ENCODE measurements at regions not wholly inside any gene's neighbourhood (a gene's known extent, or its start where the extent isn't known, plus 50 kb on each side); places are given as distances from the start of the nearest gene placed in this dataset.

DNA sequence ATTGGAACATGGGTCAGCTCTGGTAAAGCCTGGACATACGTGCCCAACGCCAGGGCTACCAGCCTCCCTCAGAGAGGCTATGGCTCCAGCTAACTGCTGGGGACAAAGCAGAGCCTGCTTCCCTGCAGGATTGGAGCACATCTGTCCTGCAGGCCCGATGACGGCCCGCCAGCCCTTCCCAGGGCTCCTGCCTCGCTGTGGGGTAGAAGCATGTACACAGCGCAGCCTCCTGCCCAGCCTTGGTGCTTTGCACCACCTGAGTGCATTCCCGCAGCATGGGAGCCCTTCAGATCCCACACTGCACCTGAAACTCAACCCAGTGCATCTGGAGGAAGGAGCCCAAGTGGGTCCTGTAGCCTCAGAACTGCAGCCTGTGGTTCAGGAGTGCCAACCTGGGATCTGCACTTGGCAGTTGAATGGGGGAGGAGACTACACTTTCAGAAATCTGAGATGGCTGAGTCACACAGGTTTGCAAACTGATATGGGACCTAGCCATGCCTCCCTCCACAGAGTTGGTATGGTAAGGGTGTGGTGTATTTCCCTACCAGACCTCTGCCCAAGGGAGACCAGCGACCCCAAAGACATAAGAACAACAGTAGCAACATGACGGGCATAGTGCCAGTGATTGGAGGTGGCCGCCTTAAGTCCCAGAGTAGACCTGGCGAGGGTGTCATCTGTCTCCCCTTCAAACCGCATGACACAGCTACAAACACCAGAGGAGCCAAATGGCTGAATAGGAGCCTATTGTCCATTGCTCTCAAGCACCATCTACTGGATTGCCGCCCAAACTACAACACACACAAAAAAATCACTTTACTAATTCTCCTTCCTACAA lies 273.9 kb upstream of the MIS18BP1 start:
- intact Hi-C loops (cut with micrococcal nuclease; ENCODE audit: unreplicated experiment) = loop anchor here (1.0 to 10.0 kb wide), 2 partner anchors 101 to 612 kb away; no protein-coding TSS in a partner anchor
- CTCF ChIA-PET = interaction anchor here (0.6 to 1.0 kb wide), 2 partner anchors 100 to 167 kb away, joined by 3 to 7 read pairs; no protein-coding TSS in a partner anchor
- peak; percentile 67 for DNase-seq (ENCODE audit: low spot score)

GRCh38 chr14:45519766-45520165 lies 266.8 kb upstream of the MIS18BP1 start:
- DNase-seq (ENCODE audit: low spot score) = no peak
- CTCF ChIA-PET = no interaction called here
- H3K4me3 ChIP-seq (ENCODE audit: low read depth, low read length, poor library complexity, severe bottlenecking) = no peak overlapping the region
- TF ChIP-seq, protein P1, sequence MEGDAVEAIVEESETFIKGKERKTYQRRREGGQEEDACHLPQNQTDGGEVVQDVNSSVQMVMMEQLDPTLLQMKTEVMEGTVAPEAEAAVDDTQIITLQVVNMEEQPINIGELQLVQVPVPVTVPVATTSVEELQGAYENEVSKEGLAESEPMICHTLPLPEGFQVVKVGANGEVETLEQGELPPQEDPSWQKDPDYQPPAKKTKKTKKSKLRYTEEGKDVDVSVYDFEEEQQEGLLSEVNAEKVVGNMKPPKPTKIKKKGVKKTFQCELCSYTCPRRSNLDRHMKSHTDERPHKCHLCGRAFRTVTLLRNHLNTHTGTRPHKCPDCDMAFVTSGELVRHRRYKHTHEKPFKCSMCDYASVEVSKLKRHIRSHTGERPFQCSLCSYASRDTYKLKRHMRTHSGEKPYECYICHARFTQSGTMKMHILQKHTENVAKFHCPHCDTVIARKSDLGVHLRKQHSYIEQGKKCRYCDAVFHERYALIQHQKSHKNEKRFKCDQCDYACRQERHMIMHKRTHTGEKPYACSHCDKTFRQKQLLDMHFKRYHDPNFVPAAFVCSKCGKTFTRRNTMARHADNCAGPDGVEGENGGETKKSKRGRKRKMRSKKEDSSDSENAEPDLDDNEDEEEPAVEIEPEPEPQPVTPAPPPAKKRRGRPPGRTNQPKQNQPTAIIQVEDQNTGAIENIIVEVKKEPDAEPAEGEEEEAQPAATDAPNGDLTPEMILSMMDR (conservative IDR thresholded peaks at IDR 0.05; ENCODE audit: low read depth, low read length) = no peak
- TF ChIP-seq EZH2 (IDR thresholded peaks at IDR 0.05; ENCODE audit: borderline replicate concordance, low read depth, low read length, poor library complexity, severe bottlenecking) = no peak
- H3K9me3 ChIP-seq (ENCODE audit: low read depth, low read length, poor library complexity, severe bottlenecking) = no peaks in the 10 kb centered on the region
- intact Hi-C loops (cut with micrococcal nuclease; ENCODE audit: unreplicated experiment) = loop anchor here (10.0 kb wide), 1 partner anchor 605 kb away; no protein-coding TSS in a partner anchor
- no TSS peak for BruUV-seq (replicated peaks)
- no peaks in the 10 kb centered on the region for H3K4me1 ChIP-seq (ENCODE audit: insufficient read depth, low read length, poor library complexity, severe bottlenecking)
- POLR2A ChIA-PET (ENCODE audit: low non-redundant PET) = no interaction called here
- no peaks in the 10 kb centered on the region for H3K36me3 ChIP-seq (ENCODE audit: insufficient read depth, low read length, poor library complexity, severe bottlenecking)
- no peak overlapping the region for H3K27ac ChIP-seq (ENCODE audit: low read depth, low read length, poor library complexity, severe bottlenecking)
- H3K27me3 ChIP-seq (replicated peaks; ENCODE audit: insufficient read depth, low read depth, low read length, poor library complexity) = no peaks in the 10 kb centered on the region

More for the DNA sequence above, 273.9 kb upstream of the MIS18BP1 start:
- POLR2A ChIA-PET (ENCODE audit: low non-redundant PET) = no interaction called here
- Histone ChIP-seq H3K4me1 (ENCODE audit: insufficient read depth, low read length, poor library complexity, severe bottlenecking) (no peaks in the 10 kb centered on the region), H3K27ac (ENCODE audit: low read depth, low read length, poor library complexity, severe bottlenecking) (no peak overlapping the region), H3K9me3 (ENCODE audit: low read depth, low read length, poor library complexity, severe bottlenecking) (no peaks in the 10 kb centered on the region), H3K27me3 (replicated peaks; ENCODE audit: insufficient read depth, low read depth, low read length, poor library complexity) (no peaks in the 10 kb centered on the region), H3K4me3 (ENCODE audit: low read depth, low read length, poor library complexity, severe bottlenecking) (no peak overlapping the region), H3K36me3 (ENCODE audit: insufficient read depth, low read length, poor library complexity, severe bottlenecking) (no peaks in the 10 kb centered on the region)
- no TSS peak for BruUV-seq (replicated peaks)
- no peak for TF ChIP-seq EZH2 (IDR thresholded peaks at IDR 0.05; ENCODE audit: borderline replicate concordance, low read depth, low read length, poor library complexity, severe bottlenecking)
- TF ChIP-seq, protein P1 (conservative IDR thresholded peaks at IDR 0.05; ENCODE audit: low read depth, low read length) = peak; percentile 77

DNA sequence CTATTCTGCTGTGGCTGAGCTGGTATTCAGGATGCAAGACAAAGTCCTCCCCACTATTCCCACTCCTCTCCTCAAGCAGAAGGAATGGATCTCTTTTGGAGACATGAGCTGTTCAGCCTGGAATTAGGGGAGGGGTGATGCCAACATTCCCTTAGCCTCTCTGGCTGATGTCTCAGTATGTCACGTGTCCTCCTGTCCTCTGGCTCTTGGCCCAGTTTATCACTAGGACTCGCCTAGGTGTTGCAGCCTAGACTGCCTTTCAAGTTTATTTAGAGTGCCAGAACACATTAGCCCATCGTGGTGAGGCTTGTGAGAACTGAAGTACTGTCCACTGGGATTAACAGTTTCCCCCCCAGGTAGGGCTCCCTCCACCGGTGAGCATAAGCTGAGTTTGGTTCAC lies 239.9 kb upstream of the MIS18BP1 start:
- no TSS peak for BruUV-seq (replicated peaks)

More for the DNA sequence above, 239.9 kb upstream of the MIS18BP1 start:
- H3K27me3 ChIP-seq (replicated peaks; ENCODE audit: insufficient read depth, low read depth, low read length, poor library complexity) = no peaks in the 10 kb centered on the region
- no peaks in the 10 kb centered on the region for H3K36me3 ChIP-seq (ENCODE audit: insufficient read depth, low read length, poor library complexity, severe bottlenecking)
- no peaks in the 10 kb centered on the region for H3K9me3 ChIP-seq (ENCODE audit: low read depth, low read length, poor library complexity, severe bottlenecking)
- intact Hi-C loops (cut with micrococcal nuclease; ENCODE audit: unreplicated experiment) = no loop called here
- ChIA-PET POLR2A (ENCODE audit: low non-redundant PET) (no interaction called here), CTCF (no interaction called here)
- no peak for DNase-seq (ENCODE audit: low spot score)
- H3K4me3 ChIP-seq (ENCODE audit: low read depth, low read length, poor library complexity, severe bottlenecking) = no peak overlapping the region
- no peaks in the 10 kb centered on the region for H3K4me1 ChIP-seq (ENCODE audit: insufficient read depth, low read length, poor library complexity, severe bottlenecking)
- H3K27ac ChIP-seq (ENCODE audit: low read depth, low read length, poor library complexity, severe bottlenecking) = no peak overlapping the region
- TF ChIP-seq EZH2 (IDR thresholded peaks at IDR 0.05; ENCODE audit: borderline replicate concordance, low read depth, low read length, poor library complexity, severe bottlenecking) = no peak
- TF ChIP-seq, protein P1 (conservative IDR thresholded peaks at IDR 0.05; ENCODE audit: low read depth, low read length) = no peak

Data from A673 (cell line).